GM21423 (cell line): ENCODE measurements at regions not wholly inside any gene's neighbourhood (a gene's known extent, or its start where the extent isn't known, plus 50 kb on each side); places are given as distances from the start of the nearest gene placed in this dataset.
"Not testable (repeated sequence)": the region's sequence is repeated elsewhere in the genome, so short reads cannot be mapped to it uniquely, and the experiment has no call there.

ENCODE experiments used
- ATAC-seq: cut with Tn5 transposase; IDR thresholded peaks from one replicate; pipeline ENCODE4 v1.9.1; 2021; ENCODE audit warnings: mild to moderate bottlenecking, moderate library complexity; ENCODE audit not compliant: unreplicated experiment

DNA sequence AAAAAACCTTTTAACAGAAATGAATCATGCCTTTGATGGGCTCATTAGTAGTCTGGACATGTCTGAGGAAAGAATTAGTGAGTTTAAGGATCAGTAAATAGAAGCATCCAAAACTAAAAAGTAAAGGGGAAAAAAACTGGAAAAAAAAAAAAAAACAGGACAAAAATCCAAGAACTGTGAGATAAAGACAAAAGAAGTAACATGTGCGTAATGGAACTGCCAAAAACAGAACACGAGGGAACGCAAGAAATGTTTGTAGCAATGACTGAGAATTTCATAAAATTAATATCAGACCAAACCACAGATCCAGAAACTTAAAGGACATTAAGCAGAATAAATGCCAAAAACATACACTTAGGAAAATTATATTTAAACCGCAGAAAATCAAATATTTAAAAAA lies 77.4 kb downstream of the MS4A13 start:
- no peak for ATAC-seq

DNA sequence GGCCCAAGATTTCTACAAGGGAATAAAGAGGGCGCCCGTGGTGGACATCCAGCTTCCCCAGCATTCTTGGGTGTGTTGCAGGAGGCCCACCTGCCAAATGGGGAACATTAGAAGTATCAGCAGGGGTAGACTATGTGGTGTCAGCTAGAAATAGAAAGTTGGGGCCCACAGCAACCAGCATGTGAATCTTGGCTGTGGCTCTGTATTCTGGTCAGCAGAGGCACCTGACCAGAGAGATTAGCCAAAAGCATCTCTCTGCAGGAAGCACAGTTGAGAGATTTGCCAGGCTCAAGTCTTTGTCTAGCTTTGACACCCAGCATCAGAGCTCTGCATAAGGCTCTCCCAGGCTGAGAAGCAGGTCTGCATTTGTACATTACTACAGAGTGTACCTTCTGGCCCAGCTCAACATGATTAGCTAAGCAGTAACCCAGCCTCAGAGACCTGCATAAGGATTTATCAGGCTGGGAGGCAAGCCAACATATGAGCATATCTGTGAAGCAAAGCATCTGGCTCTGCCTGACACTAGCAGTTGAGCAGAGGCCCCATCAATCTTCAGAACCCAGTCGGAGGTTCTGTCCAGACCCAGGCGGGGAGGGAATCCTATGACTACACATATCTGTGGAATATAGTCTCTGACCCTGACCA lies 79.9 kb downstream of the MS4A13 start:
- ATAC-seq: no peak

DNA sequence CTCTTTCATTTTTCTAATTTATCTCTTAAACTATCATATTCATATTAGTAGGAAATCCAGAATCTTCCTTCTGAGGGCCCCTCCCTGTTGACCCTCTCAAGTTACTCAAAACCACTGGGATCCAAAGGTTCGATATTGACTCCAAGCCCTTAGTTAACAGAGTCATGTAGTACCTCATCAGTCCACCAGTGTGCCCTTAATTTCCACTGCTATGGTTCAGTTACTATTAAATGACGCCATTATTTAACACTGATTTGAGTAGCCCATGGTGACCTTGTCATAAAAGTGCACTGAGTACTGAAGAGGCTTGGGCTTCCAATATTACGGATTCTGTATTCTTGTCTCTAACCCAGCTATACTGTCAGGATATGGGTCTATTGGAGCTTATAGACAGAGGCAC lies 91.9 kb upstream of the MS4A8 start:
- ATAC-seq: no peak

DNA sequence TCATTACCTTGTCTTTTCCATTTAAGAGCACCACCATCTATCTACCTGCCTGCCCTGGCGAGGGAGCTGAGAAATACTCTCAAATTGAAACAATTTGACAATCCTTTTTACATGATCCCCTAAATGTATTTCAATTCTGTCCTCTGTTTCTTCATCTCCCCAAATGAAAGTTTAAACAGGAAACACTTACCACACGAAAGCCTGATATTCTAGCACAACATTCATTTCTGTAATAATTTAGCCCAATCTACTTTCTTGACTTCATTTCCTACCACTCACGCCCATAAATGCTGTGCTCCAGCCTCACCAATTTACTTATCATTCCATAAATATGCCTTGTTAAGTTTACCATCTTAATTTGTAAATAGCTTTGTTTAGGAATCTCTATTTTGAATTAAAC lies 89.8 kb upstream of the MS4A8 start:
- no peak for ATAC-seq

DNA sequence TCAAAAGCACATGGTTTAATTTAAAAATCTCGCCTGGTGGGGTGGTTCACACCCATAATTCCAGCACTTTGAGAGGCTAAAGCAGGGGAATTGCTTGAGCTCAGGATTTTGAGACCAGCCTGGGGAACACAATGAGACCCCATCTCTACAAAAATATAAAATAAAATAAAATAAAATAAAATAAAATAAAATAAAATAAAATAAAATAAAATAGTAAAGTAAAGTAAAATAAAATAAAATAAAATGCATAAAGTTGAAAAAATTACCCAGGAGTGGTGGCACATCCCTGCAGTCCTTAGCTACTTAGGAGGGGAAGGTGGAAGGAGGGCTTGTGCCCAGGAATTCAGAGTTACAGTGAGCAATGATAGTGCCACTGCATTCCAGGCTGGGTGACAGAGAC lies 88.7 kb upstream of the MS4A8 start:
- no peak for ATAC-seq

DNA sequence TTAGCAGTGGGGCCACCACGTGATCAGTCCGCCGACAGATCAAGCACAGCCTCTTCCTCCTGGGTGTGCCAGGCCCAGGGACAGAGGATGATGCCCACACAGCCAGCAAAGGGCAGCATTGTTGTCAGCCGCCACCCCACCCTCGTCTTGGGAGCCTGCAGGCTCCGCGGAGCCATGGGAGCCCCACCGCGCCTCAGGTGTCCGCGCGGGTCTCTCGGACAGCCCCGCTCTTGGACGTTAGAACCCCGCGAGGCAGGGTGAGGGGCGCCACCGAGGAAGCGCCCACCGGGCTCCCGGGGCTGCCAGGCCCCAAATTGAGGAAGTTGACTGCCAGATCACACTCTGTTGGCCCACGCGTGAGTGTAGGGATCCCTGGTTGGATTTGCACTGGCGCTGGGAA lies 83.9 kb upstream of the MS4A8 start:
- ATAC-seq: no peak

DNA sequence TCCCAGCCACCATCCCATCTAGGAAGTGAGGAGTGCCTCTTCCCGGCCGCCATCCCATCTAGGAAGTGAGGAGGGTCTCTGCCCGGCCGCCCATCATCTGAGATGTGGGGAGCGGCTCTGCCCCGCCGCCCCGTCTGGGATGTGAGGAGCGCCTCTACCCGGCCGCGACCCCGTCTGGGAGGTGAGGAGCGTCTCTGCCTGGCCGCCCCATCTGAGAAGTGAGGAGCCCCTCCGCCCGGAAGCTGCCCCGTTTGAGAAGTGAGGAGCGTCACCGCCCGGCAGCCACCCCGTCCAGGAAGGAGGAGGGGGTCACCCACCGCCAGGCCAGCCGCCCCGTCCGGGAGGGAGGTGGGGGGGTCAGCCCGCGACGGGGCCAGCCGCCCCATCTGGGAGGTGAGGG lies 77.5 kb upstream of the MS4A8 start:
- ATAC-seq: not testable (repeated sequence)

DNA sequence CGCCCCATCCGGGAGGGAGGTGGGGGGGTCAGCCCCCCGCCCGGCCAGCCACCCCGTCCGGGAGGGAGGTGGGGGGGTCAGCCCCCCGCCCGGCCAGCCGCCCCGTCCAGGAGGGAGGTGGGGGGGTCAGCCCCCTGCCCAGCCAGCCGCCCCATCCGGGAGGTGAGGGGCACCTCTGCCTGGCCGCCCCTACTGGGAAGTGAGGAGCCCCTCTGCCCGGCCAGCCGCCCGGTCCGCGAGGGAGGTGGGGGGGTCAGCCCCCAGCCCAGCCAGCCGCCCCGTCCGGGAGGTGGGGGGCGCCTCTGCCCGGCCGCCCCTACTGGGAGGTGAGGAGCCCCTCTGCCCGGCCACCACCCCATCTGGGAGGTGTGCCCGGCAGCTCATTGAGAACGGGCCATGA lies 76.6 kb upstream of the MS4A8 start:
- not testable (repeated sequence) for ATAC-seq

DNA sequence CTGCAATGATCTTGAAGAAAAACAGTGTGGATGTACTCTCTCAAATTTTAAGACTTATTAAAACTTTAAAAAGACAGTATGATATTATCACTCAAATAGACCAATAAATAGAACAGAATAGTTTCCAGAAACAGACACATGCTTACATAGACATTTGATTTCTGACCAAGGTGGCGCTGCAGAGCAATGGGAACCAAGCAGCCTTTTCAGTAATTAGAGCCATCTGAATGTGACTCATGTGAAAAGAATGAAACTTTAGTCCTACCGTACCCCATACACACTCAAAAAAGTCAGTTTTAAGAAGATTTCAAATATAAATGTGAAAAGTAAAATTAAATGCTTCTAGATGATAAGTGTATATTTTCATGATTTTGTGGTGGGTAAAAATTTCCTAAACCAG lies 74.2 kb upstream of the MS4A8 start:
- ATAC-seq: no peak

DNA sequence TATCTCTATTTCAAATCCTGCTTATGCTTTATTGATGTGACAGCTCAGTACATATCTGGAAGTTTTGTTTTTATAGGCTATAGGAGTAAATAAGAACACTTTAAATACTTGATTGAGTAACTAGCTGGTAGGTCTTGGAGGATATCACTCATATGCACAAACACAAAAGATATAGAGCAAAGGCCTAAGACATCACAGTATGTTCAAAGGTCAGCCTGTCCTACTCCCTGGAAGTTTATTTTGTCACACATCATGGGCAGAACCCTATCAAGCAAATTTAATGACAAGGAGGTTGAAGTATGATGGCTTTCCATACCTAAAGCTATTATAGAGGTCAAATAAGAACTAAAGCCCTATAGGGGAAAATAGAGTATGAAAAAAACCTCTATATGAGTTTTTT lies 70.0 kb upstream of the MS4A8 start:
- no peak for ATAC-seq

DNA sequence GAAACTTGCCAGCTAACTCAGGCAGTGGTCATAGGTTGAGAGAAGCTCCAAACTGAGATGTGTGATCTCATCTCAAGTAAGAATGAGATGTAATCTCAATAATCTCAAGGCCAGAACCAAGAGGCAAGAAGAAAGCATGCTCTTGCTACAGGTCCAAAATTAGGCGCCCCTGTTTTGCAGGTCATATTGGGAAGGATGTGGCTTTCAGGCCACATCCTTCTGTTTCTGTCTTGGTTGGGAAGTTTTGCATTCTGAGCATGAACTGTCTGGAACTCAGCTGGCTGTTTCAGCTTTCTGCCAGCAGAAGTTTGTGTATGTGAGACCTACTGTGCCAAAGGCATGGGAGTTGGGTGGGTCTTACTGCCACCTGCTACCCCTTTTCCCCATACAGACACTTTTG lies 67.5 kb upstream of the MS4A8 start:
- no peak for ATAC-seq

DNA sequence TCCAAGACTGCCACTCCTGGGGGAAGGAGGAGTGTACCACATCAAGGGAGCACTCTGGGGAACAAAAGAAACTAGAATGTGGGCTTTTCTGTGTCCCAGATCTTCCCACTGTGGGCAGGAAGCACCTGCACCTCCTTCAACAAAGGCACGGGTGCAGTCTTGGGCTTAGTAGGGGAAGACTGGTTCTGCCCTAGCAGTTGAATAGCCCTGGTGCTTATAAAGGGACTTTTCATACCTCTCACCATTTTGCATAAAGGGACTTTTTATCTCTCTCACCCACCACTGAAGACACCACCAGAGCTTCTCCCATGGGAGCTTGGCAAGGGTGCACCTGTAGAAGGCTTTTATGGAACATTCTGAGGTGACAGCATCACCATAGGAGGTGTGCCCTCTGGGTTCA lies 65.8 kb upstream of the MS4A8 start:
- ATAC-seq: peak; percentile 57

DNA sequence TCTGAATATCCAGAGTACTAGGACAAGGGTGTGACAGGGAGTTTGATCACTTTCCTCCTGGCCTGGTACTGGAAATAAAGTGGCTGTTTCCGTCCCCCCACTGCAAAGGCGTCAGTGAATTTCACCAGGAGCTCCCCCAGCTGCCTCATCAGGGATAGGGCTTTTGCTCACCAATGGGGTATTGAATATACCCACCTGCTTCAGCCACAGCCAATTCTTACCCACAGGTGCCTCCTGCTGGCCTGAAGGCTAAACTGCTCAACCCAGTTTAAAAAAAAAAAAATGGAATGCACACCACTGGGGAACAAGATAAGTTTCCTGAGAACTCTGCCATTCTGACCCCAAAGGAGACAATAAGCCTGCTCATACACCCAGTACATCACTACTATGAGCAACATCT lies 65.3 kb upstream of the MS4A8 start:
- peak; percentile 39 for ATAC-seq

DNA sequence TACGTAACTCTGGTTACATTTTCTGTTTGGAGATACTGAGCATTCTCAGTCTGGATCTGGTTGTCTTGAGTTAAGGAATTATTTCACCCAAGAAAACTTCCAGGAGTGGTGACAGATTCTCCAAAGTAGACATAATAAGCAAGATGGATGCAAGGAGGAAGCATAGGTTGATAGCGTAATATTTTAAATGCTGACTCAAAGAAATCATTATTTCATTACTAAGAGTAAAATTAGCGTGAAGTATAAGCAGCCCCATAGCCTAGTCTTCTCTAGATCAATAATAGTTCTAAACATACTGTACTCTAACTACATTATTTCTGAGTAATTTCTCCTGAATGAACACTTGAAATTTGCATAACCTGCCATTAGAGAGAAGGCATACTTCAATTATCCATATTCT lies 57.5 kb upstream of the MS4A8 start:
- ATAC-seq: no peak

DNA sequence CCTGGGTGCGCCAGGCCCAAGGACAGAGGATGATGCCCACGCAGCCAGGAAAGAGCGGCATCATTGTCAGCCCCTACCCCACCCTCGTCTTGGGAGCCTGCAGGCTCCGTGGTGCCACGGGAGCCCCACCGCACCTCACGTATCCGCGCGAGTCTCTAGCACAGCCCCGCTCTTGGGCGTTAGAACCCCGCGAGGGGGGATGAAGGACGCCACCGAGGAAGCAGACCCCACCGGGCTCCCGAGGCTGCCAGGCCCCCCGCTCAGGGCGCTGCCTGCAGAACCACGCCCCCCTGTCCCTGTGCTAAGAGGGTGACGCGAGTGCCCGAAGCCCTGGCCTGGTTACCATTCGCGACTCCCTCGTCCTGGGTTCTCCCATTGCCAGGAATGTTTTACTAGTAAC lies 52.3 kb upstream of the MS4A8 start:
- no peak for ATAC-seq
